HCT116 (cell line): ENCODE measurements at regions not wholly inside any gene's neighbourhood (a gene's known extent, or its start where the extent isn't known, plus 50 kb on each side); places are given as distances from the start of the nearest gene placed in this dataset.

Source experiments
- POLR2A ChIP-seq: IDR thresholded peaks from 2 replicates; pipeline ENCODE4 v1.7.0; 2011; ENCODE audit warnings: borderline replicate concordance; ENCODE audit not compliant: insufficient read depth, insufficient read length; ENCODE audit errors: extremely low read depth
- POLR2AphosphoS5 ChIP-seq: IDR thresholded peaks from 2 replicates; pipeline ENCODE4 v1.6.1; 2011; ENCODE audit warnings: mild to moderate bottlenecking, low read depth, low read length, moderate library complexity
- SIN3A ChIP-seq: IDR thresholded peaks from 2 replicates; pipeline ENCODE4 v1.6.1; 2012; ENCODE audit warnings: low read depth
- SP1 ChIP-seq: IDR thresholded peaks from 2 replicates; pipeline ENCODE4 v1.6.1; 2012; ENCODE audit warnings: low read depth
- TCF7L2 ChIP-seq: IDR thresholded peaks from 2 replicates; pipeline ENCODE4 v1.7.0; 2011; ENCODE audit warnings: borderline replicate concordance, inconsistent platforms; ENCODE audit not compliant: insufficient read depth, insufficient read length; ENCODE audit errors: extremely low read depth
- YY1 ChIP-seq: IDR thresholded peaks from 2 replicates; pipeline ENCODE4 v1.6.1; 2011; ENCODE audit warnings: low read length, low read depth, moderate library complexity, mild to moderate bottlenecking; ENCODE audit not compliant: insufficient replicate concordance; ENCODE audit errors: extremely low read depth
- ZNF274 ChIP-seq: fragments of 200-500 bp; sonication (Bioruptor generic); IDR thresholded peaks from 2 replicates; pipeline ENCODE4 v1.6.1; 2014; ENCODE audit warnings: mild to moderate bottlenecking, low read depth, low read length, inconsistent platforms
- TF ChIP-seq, protein P1 (sequence below), 3 experiments: fragments of 200-600 bp in 1 of 3; sonication (generic) in 1 of 3; IDR thresholded peaks in 2 of 3; conservative IDR thresholded peaks in 1 of 3; 2 replicates each; pipeline ENCODE4 v1.5.1; 2012 to 2017; ENCODE audit warnings: low read depth in 2 of 3, low read length in 2 of 3, antibody characterized with exemption in 1 of 3, borderline replicate concordance in 1 of 3, control low read depth in 1 of 3, mild to moderate bottlenecking in 1 of 3, mixed read lengths in 1 of 3, mixed run types in 1 of 3, moderate library complexity in 1 of 3; ENCODE audit not compliant: insufficient read depth in 1 of 3
- TF ChIP-seq, protein P2 (sequence below): IDR thresholded peaks from 2 replicates; pipeline ENCODE4 v1.6.1; 2011; ENCODE audit warnings: mild to moderate bottlenecking, low read length, moderate library complexity; ENCODE audit not compliant: insufficient replicate concordance; ENCODE audit errors: extremely low read depth
- TF ChIP-seq, protein P3 (sequence below): IDR thresholded peaks from 2 replicates; pipeline ENCODE4 v1.6.1; 2012

DNA sequence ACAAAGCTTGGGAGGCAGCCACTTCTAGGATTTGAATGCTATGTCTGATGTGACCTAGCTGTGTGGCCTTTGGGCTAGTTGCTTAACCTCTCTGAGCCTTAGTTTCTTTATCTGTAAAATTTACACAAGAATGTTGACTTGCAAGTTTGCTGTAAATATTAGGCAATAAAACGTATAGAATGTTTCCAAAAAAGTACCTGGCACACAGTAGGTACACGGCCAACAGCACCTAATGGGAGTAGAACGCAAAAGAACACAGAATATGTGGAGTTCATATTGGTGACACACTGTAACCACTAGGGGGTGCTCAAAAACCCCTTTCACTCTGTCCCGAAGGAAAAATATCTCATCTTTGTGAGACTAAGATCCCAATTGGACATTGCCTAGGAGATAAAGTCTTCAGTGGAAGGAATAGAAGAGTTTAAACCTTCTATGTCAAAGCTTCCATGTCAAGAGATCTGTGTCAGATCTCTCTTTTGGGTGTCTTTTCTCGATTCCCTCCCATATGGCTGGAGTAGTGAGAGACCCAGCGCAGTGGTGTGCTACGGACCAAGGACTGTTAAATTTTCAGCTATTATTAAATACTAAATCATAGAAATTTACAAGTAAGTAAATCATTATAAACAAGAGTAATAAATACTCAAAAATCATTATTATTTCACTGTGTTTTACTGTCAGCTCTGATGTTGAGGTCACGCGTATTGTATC lies 145.4 kb upstream of the RAD23B start:
- TF ChIP-seq POLR2AphosphoS5 (no peak), YY1 (no peak), POLR2A (no peak), TCF7L2 (no peak), ZNF274 (no peak), SP1 (no peak), SIN3A (no peak)
- TF ChIP-seq, protein P1, sequence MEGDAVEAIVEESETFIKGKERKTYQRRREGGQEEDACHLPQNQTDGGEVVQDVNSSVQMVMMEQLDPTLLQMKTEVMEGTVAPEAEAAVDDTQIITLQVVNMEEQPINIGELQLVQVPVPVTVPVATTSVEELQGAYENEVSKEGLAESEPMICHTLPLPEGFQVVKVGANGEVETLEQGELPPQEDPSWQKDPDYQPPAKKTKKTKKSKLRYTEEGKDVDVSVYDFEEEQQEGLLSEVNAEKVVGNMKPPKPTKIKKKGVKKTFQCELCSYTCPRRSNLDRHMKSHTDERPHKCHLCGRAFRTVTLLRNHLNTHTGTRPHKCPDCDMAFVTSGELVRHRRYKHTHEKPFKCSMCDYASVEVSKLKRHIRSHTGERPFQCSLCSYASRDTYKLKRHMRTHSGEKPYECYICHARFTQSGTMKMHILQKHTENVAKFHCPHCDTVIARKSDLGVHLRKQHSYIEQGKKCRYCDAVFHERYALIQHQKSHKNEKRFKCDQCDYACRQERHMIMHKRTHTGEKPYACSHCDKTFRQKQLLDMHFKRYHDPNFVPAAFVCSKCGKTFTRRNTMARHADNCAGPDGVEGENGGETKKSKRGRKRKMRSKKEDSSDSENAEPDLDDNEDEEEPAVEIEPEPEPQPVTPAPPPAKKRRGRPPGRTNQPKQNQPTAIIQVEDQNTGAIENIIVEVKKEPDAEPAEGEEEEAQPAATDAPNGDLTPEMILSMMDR (IDR thresholded peaks at IDR 0.05 in 2 of 3, conservative IDR thresholded peaks at IDR 0.05 in 1 of 3; ENCODE audit: borderline replicate concordance in 1 of 3, insufficient read depth in 1 of 3, low read depth in 2 of 3, low read length in 2 of 3): peak; percentile 64 to 93 (median 80)
- TF ChIP-seq, protein P2, sequence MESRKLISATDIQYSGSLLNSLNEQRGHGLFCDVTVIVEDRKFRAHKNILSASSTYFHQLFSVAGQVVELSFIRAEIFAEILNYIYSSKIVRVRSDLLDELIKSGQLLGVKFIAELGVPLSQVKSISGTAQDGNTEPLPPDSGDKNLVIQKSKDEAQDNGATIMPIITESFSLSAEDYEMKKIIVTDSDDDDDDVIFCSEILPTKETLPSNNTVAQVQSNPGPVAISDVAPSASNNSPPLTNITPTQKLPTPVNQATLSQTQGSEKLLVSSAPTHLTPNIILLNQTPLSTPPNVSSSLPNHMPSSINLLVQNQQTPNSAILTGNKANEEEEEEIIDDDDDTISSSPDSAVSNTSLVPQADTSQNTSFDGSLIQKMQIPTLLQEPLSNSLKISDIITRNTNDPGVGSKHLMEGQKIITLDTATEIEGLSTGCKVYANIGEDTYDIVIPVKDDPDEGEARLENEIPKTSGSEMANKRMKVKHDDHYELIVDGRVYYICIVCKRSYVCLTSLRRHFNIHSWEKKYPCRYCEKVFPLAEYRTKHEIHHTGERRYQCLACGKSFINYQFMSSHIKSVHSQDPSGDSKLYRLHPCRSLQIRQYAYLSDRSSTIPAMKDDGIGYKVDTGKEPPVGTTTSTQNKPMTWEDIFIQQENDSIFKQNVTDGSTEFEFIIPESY: no peak
- TF ChIP-seq, protein P3, sequence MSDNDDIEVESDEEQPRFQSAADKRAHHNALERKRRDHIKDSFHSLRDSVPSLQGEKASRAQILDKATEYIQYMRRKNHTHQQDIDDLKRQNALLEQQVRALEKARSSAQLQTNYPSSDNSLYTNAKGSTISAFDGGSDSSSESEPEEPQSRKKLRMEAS: no peak
